ENCODE measurements at regions not wholly inside any gene's neighbourhood (a gene's known extent, or its start where the extent isn't known, plus 50 kb on each side); places are given as distances from the start of the nearest gene placed in this dataset.

DNA sequence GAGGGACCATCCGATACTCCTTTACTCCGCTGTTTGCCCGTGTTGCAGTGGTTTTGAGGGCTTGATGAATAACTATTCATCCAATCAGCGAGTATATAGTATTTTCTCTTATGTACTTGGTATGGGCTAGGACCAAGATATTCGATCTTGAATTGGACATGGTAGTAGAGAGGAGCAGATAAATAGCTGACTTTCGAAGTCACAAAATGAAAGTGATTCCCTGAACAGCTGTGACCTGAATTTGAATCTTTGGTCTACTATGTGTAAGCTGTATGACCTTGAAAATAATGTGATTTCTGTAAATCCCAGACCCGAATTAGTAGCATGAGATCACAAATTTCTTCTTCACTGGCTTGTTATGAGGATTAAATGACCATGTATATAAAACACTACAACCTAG is 134.4 kb downstream of the TUSC1 start:
- Histone ChIP-seq H3K9me3 (replicated peaks in 1 of 3) (no peaks in the 10 kb centered on the region), H3K4me3 (no peak overlapping the region), H3K36me3 (replicated peaks in 1 of 2) (no peaks in the 10 kb centered on the region), H3K27me3 (no peaks in the 10 kb centered on the region), H3K4me1 (replicated peaks in 1 of 2) (no peaks in the 10 kb centered on the region), H3K27ac (no peak overlapping the region)
- no peak for DNase-seq
- TF ChIP-seq, protein P1, sequence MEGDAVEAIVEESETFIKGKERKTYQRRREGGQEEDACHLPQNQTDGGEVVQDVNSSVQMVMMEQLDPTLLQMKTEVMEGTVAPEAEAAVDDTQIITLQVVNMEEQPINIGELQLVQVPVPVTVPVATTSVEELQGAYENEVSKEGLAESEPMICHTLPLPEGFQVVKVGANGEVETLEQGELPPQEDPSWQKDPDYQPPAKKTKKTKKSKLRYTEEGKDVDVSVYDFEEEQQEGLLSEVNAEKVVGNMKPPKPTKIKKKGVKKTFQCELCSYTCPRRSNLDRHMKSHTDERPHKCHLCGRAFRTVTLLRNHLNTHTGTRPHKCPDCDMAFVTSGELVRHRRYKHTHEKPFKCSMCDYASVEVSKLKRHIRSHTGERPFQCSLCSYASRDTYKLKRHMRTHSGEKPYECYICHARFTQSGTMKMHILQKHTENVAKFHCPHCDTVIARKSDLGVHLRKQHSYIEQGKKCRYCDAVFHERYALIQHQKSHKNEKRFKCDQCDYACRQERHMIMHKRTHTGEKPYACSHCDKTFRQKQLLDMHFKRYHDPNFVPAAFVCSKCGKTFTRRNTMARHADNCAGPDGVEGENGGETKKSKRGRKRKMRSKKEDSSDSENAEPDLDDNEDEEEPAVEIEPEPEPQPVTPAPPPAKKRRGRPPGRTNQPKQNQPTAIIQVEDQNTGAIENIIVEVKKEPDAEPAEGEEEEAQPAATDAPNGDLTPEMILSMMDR (IDR thresholded peaks at IDR 0.05): no peak
- no peak for TF ChIP-seq POLR2A (IDR thresholded peaks at IDR 0.05)
- intact Hi-C loops (cut with DNase I): no loop called here
- WGBS, 4 donors: 78 to 83% (median 81%) methylated on average over 7 of the region's 7 CpGs

DNA sequence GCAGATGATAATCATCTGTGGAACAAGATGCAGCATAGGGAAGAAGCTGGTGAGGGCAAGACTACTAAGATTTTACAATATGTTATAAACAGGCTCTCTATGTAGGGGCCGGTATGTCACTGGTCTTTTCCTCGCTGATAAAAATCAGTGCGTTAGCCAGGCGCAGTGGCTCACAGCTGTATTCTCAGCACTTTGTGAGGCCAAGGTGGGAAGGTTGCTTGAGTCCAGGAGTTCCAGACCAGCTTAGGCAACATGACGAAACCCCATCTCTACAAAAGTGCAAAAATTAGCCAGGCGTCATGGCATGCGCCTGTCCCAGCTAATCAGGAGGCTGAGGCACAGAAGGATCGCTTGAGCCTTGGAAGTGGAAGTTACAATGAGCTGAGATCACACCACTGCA is 135.9 kb downstream of the TUSC1 start:
- TF ChIP-seq POLR2A (IDR thresholded peaks at IDR 0.05): no peak
- TF ChIP-seq, protein P1 (IDR thresholded peaks at IDR 0.05): no peak
- WGBS, 4 donors: 87 to 95% (median 91%) methylated on average over 8 of the region's 8 CpGs

DNA sequence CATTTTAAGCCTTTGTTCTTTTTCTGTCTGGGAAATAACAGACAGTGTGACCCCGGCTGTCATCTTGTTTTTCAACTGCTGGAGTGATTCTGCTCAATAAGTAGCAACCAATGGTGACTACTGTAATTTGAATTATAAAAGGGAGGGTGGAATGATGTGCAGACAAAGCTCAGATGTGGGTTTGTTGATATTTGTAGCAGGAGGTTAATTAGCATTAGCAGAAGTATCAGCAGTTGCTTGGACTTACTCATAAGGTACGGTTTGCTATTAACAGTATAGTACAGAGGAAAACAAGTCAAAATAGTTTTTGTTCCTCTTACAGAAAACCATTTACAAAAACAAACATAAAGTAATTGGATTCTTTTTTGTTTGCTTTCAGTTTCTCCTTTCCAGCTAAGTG is 140.4 kb downstream of the TUSC1 start:
- H3K9me3 ChIP-seq (replicated peaks in 1 of 3): no peaks in the 10 kb centered on the region
- no peaks in the 10 kb centered on the region for H3K36me3 ChIP-seq (replicated peaks in 1 of 2)
- 69 to 76% (median 73%) methylated on average over 2 of the region's 2 CpGs for WGBS, 4 donors
- TF ChIP-seq, protein P1 (IDR thresholded peaks at IDR 0.05): no peak
- no peak for TF ChIP-seq POLR2A (IDR thresholded peaks at IDR 0.05)
- H3K27me3 ChIP-seq: no peaks in the 10 kb centered on the region
- no peak overlapping the region for H3K27ac ChIP-seq
- H3K4me3 ChIP-seq: no peak overlapping the region
- intact Hi-C loops (cut with DNase I): no loop called here
- no peaks in the 10 kb centered on the region for H3K4me1 ChIP-seq (replicated peaks in 1 of 2)
- DNase-seq: no peak

More for the DNA sequence above, 135.9 kb downstream of the TUSC1 start:
- Histone ChIP-seq H3K27ac (no peak overlapping the region), H3K27me3 (no peaks in the 10 kb centered on the region), H3K36me3 (replicated peaks in 1 of 2) (no peaks in the 10 kb centered on the region), H3K4me1 (replicated peaks in 1 of 2) (no peaks in the 10 kb centered on the region), H3K9me3 (replicated peaks in 1 of 3) (no peaks in the 10 kb centered on the region), H3K4me3 (no peak overlapping the region)
- intact Hi-C loops (cut with DNase I): no loop called here
- DNase-seq: no peak

DNA sequence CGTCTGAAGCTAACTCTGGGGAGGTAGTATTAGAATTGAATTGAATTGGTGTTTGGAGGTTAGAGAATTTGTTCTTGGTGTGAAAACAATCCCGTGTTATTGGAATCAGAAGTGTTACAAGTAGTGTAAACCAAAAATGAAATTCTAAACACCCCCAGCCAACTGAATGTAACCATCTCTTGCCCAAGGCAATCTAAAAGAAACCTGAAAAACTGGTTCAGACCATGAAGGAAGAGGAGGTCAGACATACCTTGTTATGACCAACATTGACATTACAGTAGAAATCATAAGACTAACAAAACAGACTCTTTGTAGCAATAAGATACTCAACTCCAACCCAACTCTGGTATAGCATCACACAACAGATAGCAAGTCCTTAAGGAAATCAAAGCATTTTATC is 159.0 kb downstream of the TUSC1 start:
- intact Hi-C loops (cut with DNase I): no loop called here

More for the DNA sequence above, 159.0 kb downstream of the TUSC1 start:
- H3K27me3 ChIP-seq: no peaks in the 10 kb centered on the region
- WGBS, 4 donors: 81 to 96% (median 89%) methylated on average over 2 of the region's 2 CpGs
- H3K36me3 ChIP-seq (replicated peaks in 1 of 2): no peaks in the 10 kb centered on the region
- H3K27ac ChIP-seq: no peak overlapping the region
- TF ChIP-seq POLR2A (IDR thresholded peaks at IDR 0.05): no peak
- TF ChIP-seq, protein P1 (IDR thresholded peaks at IDR 0.05): no peak
- H3K4me3 ChIP-seq: no peak overlapping the region
- H3K4me1 ChIP-seq (replicated peaks in 1 of 2): no peaks in the 10 kb centered on the region
- no peaks in the 10 kb centered on the region for H3K9me3 ChIP-seq (replicated peaks in 1 of 3)
- no peak for DNase-seq
